NCI-H1694 (cell line): ENCODE measurements at regions not wholly inside any gene's neighbourhood (a gene's known extent, or its start where the extent isn't known, plus 50 kb on each side); places are given as distances from the start of the nearest gene placed in this dataset.
"Not testable (repeated sequence)": the region's sequence is repeated elsewhere in the genome, so short reads cannot be mapped to it uniquely, and the experiment has no call there.

Source experiments
- DNase-seq: peaks from one replicate; lab custom pipeline; 2025; lab: John Stamatoyannopoulos, UW

GRCh38 chr7:120186688-120187087, 86.3 kb upstream of the KCND2 start:
- no peak for DNase-seq

- DNase-seq, result no peak
These were observed 83.4 kb upstream of the KCND2 start for GRCh38 chr7:120189623-120190022.

- no peak for DNase-seq
These were observed 82.9 kb upstream of the KCND2 start for GRCh38 chr7:120190109-120190508.

- no peak for DNase-seq
These were observed 82.4 kb upstream of the KCND2 start for GRCh38 chr7:120190566-120190965.

- DNase-seq, result not testable (repeated sequence)
These were observed 81.6 kb upstream of the KCND2 start for GRCh38 chr7:120191423-120191822.

- no peak for DNase-seq
These were observed 71.7 kb upstream of the KCND2 start for GRCh38 chr7:120201290-120201689.

- no peak for DNase-seq
These were observed 67.9 kb upstream of the KCND2 start for GRCh38 chr7:120205101-120205500.

GRCh38 chr7:120207037-120207436, 65.9 kb upstream of the KCND2 start:
- DNase-seq, result no peak

GRCh38 chr7:120215654-120216053, 57.3 kb upstream of the KCND2 start:
- no peak for DNase-seq

- DNase-seq, result no peak
These were observed 56.0 kb upstream of the KCND2 start for GRCh38 chr7:120216947-120217346.

GRCh38 chr7:120218712-120219111, 54.3 kb upstream of the KCND2 start:
- DNase-seq, result no peak

GRCh38 chr7:120221666-120222065, 51.3 kb upstream of the KCND2 start:
- no peak for DNase-seq
